HepG2 (cell line): ENCODE measurements at regions not wholly inside any gene's neighbourhood (a gene's known extent, or its start where the extent isn't known, plus 50 kb on each side); places are given as distances from the start of the nearest gene placed in this dataset.
A peak's percentile ranks its signal among the peaks of the same experiment; 100 is the strongest.

Experiments used
- ATAC-seq: fragments of 200-7000 bp; cut with Tn5 transposase; 3 replicates; pipeline ENCODE4 v1.9.1; 2020; ENCODE audit warnings: mild to moderate bottlenecking, moderate library complexity
- BruUV-seq: library from RNA; stranded (reverse); fragments of 400-500 nt; replicated peaks from 2 replicates; lab custom pipeline; 2021; lab: Mats Ljungman, UMichigan
- CTCF ChIA-PET: fragments of 300-600 bp; formaldehyde crosslinking; extraction: SDS; loops from one replicate; lab custom pipeline; 2021; ENCODE audit warnings: low total read pairs, inconsistent platforms, low intra/inter-chr PET ratio; lab: Yijun Ruan, JAX
- POLR2A ChIA-PET: fragments of 350-600 bp; sonication (Branson Sonifier 250); formaldehyde crosslinking; loops from one replicate; lab custom pipeline; 2020; ENCODE audit warnings: antibody characterized with exemption, inconsistent platforms; lab: Yijun Ruan, JAX
- DNase-seq: peaks from one replicate; pipeline ENCODE4 v3.0.0-alpha.2; 2015; ENCODE audit warnings: low spot score
- FAIRE-seq: peaks from 3 replicates; lab custom pipeline; 2011; peaks lifted over from hg19 to GRCh38; lab: Jason Lieb, UNC
- H2AFZ ChIP-seq: one replicate; pipeline ENCODE4 v1.6.1; 2011; ENCODE audit warnings: low read length, inconsistent platforms
- H3K27ac ChIP-seq: fragments of 300-600 bp; 3 replicates; pipeline ENCODE4 v1.8.0; 2011; ENCODE audit warnings: mixed run types, mild to moderate bottlenecking, mixed read lengths, low read length, inconsistent platforms; ENCODE audit not compliant: insufficient read depth; ENCODE audit errors: extremely low read length
- H3K27me3 ChIP-seq, 2 experiments: fragments of 200-600 bp in 1 of 2; 2 replicates in 1 of 2; 3 replicates in 1 of 2; pipeline versions ENCODE4 v1.6.0 to v1.8.0; 2011; ENCODE audit warnings: low read length in 2 of 2, mild to moderate bottlenecking in 2 of 2, moderate library complexity in 2 of 2, inconsistent platforms in 1 of 2; ENCODE audit not compliant: insufficient read depth in 2 of 2, control insufficient read depth in 1 of 2
- H3K36me3 ChIP-seq, 2 experiments: fragments of 200-600 bp in 1 of 2; replicated peaks in 1 of 2; 2 replicates in 1 of 2; 3 replicates in 1 of 2; pipeline versions ENCODE4 v1.5.1 to v1.8.0; 2011; ENCODE audit warnings: low read length in 2 of 2, inconsistent platforms in 1 of 2; ENCODE audit not compliant: insufficient read depth in 2 of 2, control insufficient read depth in 1 of 2
- H3K4me1 ChIP-seq: 2 replicates; pipeline ENCODE4 v1.5.1; 2012; ENCODE audit warnings: low read length, inconsistent platforms; ENCODE audit not compliant: insufficient read depth
- H3K4me2 ChIP-seq: 2 replicates; pipeline ENCODE4 v1.6.0; 2011; ENCODE audit warnings: low read depth, low read length, inconsistent platforms
- H3K4me3 ChIP-seq, 3 experiments: fragments of 200-600 bp in 1 of 3; sonication (generic), shearing (Covaris generic) in 1 of 3; replicated peaks in 1 of 3; 2 replicates each; pipeline ENCODE4 v1.5.1; 2011 to 2016; ENCODE audit warnings: low read length in 3 of 3, inconsistent platforms in 2 of 3, low read depth in 2 of 3, mild to moderate bottlenecking in 2 of 3, control low read depth in 1 of 3, mixed read lengths in 1 of 3; ENCODE audit not compliant: insufficient read depth in 1 of 3
- H3K79me2 ChIP-seq: one replicate; pipeline ENCODE4 v1.6.1; 2011; ENCODE audit warnings: low read length, inconsistent platforms; ENCODE audit not compliant: insufficient read depth
- H3K9ac ChIP-seq: 2 replicates; pipeline ENCODE4 v1.6.0; 2011; ENCODE audit warnings: mild to moderate bottlenecking, low read depth, low read length, inconsistent platforms; ENCODE audit not compliant: insufficient read depth
- H3K9me3 ChIP-seq: 2 replicates; pipeline ENCODE4 v1.5.1; 2012; ENCODE audit warnings: mild to moderate bottlenecking, low read length
- H4K20me1 ChIP-seq: 2 replicates; pipeline ENCODE4 v1.6.0; 2011; ENCODE audit warnings: inconsistent platforms, mild to moderate bottlenecking, low read length, moderate library complexity; ENCODE audit not compliant: insufficient read depth
- ATF4 ChIP-seq, 2 experiments: fragments of 450-650 bp in 1 of 2; sonication (generic) in 1 of 2; formaldehyde crosslinking; IDR thresholded peaks; 2 replicates each; pipeline versions ENCODE4 v1.5.0 to v1.8.0; 2020 to 2022; ENCODE audit warnings: mild to moderate bottlenecking in 1 of 2, missing genetic modification reagents in 1 of 2
- ATF7 ChIP-seq, 2 experiments: fragments of 450-650 bp in 1 of 2; sonication (generic) in 1 of 2; formaldehyde crosslinking in 1 of 2; IDR thresholded peaks; 2 replicates each; pipeline versions ENCODE4 v1.4.0 to v1.6.1; 2016 to 2020; ENCODE audit warnings: antibody characterized with exemption in 1 of 2, mild to moderate bottlenecking in 1 of 2, missing genetic modification reagents in 1 of 2
- CEBPB ChIP-seq: IDR thresholded peaks from 2 replicates; pipeline ENCODE4 v1.6.1; 2011; ENCODE audit warnings: low read depth, low read length, improper control_type of control experiment, borderline replicate concordance
- ERF ChIP-seq: IDR thresholded peaks from 2 replicates; pipeline ENCODE4 v1.6.1; 2018; ENCODE audit warnings: missing biosample characterization, missing genetic modification reagents
- GMEB1 ChIP-seq: sonication (generic); formaldehyde crosslinking; IDR thresholded peaks from 2 replicates; pipeline ENCODE4 v1.5.1; 2020; ENCODE audit warnings: missing genetic modification reagents, mild to moderate bottlenecking, borderline replicate concordance
- JUN ChIP-seq: sonication (generic); formaldehyde crosslinking; IDR thresholded peaks from 2 replicates; pipeline ENCODE4 v1.4.0; 2020; ENCODE audit warnings: mild to moderate bottlenecking, missing genetic modification reagents
- MLXIP ChIP-seq: sonication (generic); formaldehyde crosslinking; IDR thresholded peaks from 2 replicates; pipeline ENCODE4 v1.9.0; 2021; ENCODE audit warnings: missing genetic modification reagents, borderline replicate concordance
- RELA ChIP-seq: sonication (generic); formaldehyde crosslinking; IDR thresholded peaks from 2 replicates; pipeline ENCODE4 v1.4.0; 2020; ENCODE audit warnings: missing genetic modification reagents
- SMAD3 ChIP-seq: sonication (generic); formaldehyde crosslinking; IDR thresholded peaks from 2 replicates; pipeline ENCODE4 v1.4.0; 2020; ENCODE audit warnings: missing genetic modification reagents
- ZC3H13 ChIP-seq: sonication (generic); formaldehyde crosslinking; IDR thresholded peaks from 2 replicates; pipeline ENCODE4 v1.8.1; 2023; ENCODE audit warnings: mild to moderate bottlenecking, missing genetic modification reagents, moderate library complexity
- ZNF234 ChIP-seq: sonication (generic); formaldehyde crosslinking; conservative IDR thresholded peaks from 2 replicates; pipeline ENCODE4 v1.5.1; 2020; ENCODE audit warnings: mild to moderate bottlenecking, missing genetic modification reagents
- ZNF431 ChIP-seq: sonication (generic); formaldehyde crosslinking; IDR thresholded peaks from 2 replicates; pipeline ENCODE4 v1.9.0; 2022; ENCODE audit warnings: missing genetic modification reagents, low read depth, mild to moderate bottlenecking, borderline replicate concordance
- ZNF441 ChIP-seq: sonication (generic); formaldehyde crosslinking; IDR thresholded peaks from 2 replicates; pipeline ENCODE4 v1.7.0; 2021; ENCODE audit warnings: missing genetic modification reagents, borderline replicate concordance
- ZNF496 ChIP-seq: sonication (generic); formaldehyde crosslinking; IDR thresholded peaks from 2 replicates; pipeline ENCODE4 v1.8.1; 2023; ENCODE audit warnings: mild to moderate bottlenecking, moderate library complexity, missing genetic modification reagents; ENCODE audit not compliant: insufficient replicate concordance
- ZNF775 ChIP-seq: sonication (generic); formaldehyde crosslinking; IDR thresholded peaks from 2 replicates; pipeline ENCODE4 v1.4.0; 2020; ENCODE audit warnings: missing genetic modification reagents, mild to moderate bottlenecking, moderate library complexity, borderline replicate concordance
- WGBS: methylation state at CpG from one replicate; pipeline ENCODE4 v1.1.6; 2017; ENCODE audit warnings: low lambda C conversion rate; 5-methylcytosine and 5-hydroxymethylcytosine counted together
- in situ Hi-C: cut with HindIII; loops from 2 replicates; pipeline ENCODE4 v1.10.0; 2017; ENCODE audit warnings: low pct_unique_long_range_greater_than_20kb; ENCODE audit not compliant: extremely low pct_ligation_motif_present
- intact Hi-C: fragments of 100-400 bp; cut with micrococcal nuclease; formaldehyde crosslinking; loops from one replicate; pipeline ENCODE4 v1.10.0; 2022; ENCODE audit not compliant: unreplicated experiment

GRCh38 chr9:73344060-73344459 lies 192.4 kb downstream of the ANXA1 start:
- FAIRE-seq, result no peak
- in situ Hi-C loops, result no loop called here

GRCh38 chr9:73347123-73347522 lies 195.5 kb downstream of the ANXA1 start:
- Histone ChIP-seq H2AFZ (no peak overlapping the region), H3K79me2 (no peaks in the 10 kb centered on the region), H3K9me3 (no peaks in the 10 kb centered on the region), H3K27ac (no peak overlapping the region), H3K4me3 (no peak overlapping the region), H3K9ac (no peak overlapping the region), H3K4me1 (no peaks in the 10 kb centered on the region), H3K4me2 (no peak overlapping the region), H3K27me3 (no peaks in the 10 kb centered on the region), H3K36me3 (no peaks in the 10 kb centered on the region), H4K20me1 (no peaks in the 10 kb centered on the region)
- intact Hi-C loops, result no loop called here
- FAIRE-seq (no peak), DNase-seq (no peak), ATAC-seq (no peak)
- BruUV-seq, result no TSS peak
- WGBS, result 3% methylated on average over 4 of the region's 4 CpGs
- CTCF ChIA-PET, result no interaction called here
- POLR2A ChIA-PET, result no interaction called here
- in situ Hi-C loops, result no loop called here
- TF ChIP-seq ZNF441 (CRISPR knock-in tag) (no peak), ZNF496 (no peak), ZNF775 (CRISPR knock-in tag) (no peak), JUN (CRISPR knock-in tag) (no peak), MLXIP (CRISPR knock-in tag) (no peak), SMAD3 (CRISPR knock-in tag) (no peak), ZNF234 (no peak), RELA (CRISPR knock-in tag) (no peak), ZNF431 (no peak), GMEB1 (no peak)

More at GRCh38 chr9:73344060-73344459, 192.4 kb downstream of the ANXA1 start:
- Histone ChIP-seq H3K4me2 (no peak overlapping the region), H3K36me3 (no peaks in the 10 kb centered on the region), H4K20me1 (no peaks in the 10 kb centered on the region), H3K27me3 (no peaks in the 10 kb centered on the region), H3K27ac (no peak overlapping the region), H3K4me3 (no peak overlapping the region), H3K79me2 (no peaks in the 10 kb centered on the region), H3K9ac (no peak overlapping the region), H3K9me3 (no peaks in the 10 kb centered on the region), H3K4me1 (no peaks in the 10 kb centered on the region), H2AFZ (no peak overlapping the region)
- intact Hi-C loops, result no loop called here
- ATAC-seq (no peak), DNase-seq (no peak)
- POLR2A ChIA-PET, result no interaction called here
- CTCF ChIA-PET, result no interaction called here
- BruUV-seq, result no TSS peak
- WGBS, result 6% methylated on average over 3 of the region's 3 CpGs
- TF ChIP-seq ATF7 (IDR thresholded peaks at IDR 0.05), result peak; percentile 65
- no peak for TF ChIP-seq ATF7 (CRISPR knock-in tag; IDR thresholded peaks at IDR 0.05)
- TF ChIP-seq ZC3H13 (CRISPR knock-in tag), result no peak
- no peak for TF ChIP-seq ERF (CRISPR knock-in tag)
- TF ChIP-seq CEBPB, result peak; percentile 41; the same call in 1 of the 2 replicates
- TF ChIP-seq ATF4 (CRISPR knock-in tag; IDR thresholded peaks at IDR 0.05), result peak in 1 of 2 experiments; percentile 41; a peak in 1 of 4 replicates
